Endothelial cell of umbilical vein (primary cell): ENCODE measurements at regions not wholly inside any gene's neighbourhood (a gene's known extent, or its start where the extent isn't known, plus 50 kb on each side); places are given as distances from the start of the nearest gene placed in this dataset.

Source experiments
- BruUV-seq: library from RNA; stranded (reverse); fragments of 400-500 nt; replicated peaks from 2 replicates; lab custom pipeline; 2021; lab: Mats Ljungman, UMichigan
- CTCF ChIA-PET: fragments of 300-600, 350-600 bp; sonication (Branson Sonifier 250); formaldehyde crosslinking; loops from one replicate; lab custom pipeline; 2021; ENCODE audit warnings: antibody characterized with exemption, inconsistent platforms; lab: Charles Lee
- POLR2A ChIA-PET: fragments of 300-600, 350-600 bp; sonication (Branson Sonifier 250); formaldehyde crosslinking; loops from one replicate; lab custom pipeline; 2021; ENCODE audit warnings: antibody characterized with exemption, inconsistent platforms; lab: Charles Lee
- DNase-seq: peaks from one replicate; pipeline ENCODE4 v3.0.0-alpha.2; 2011; ENCODE audit warnings: low read depth, low spot score
- FAIRE-seq: peaks from 2 replicates; lab custom pipeline; 2011; peaks lifted over from hg19 to GRCh38; lab: Jason Lieb, UNC
- H2AFZ ChIP-seq: 2 replicates; pipeline ENCODE4 v1.6.0; 2012; ENCODE audit warnings: low read depth, low read length, control low read depth, inconsistent platforms
- H3K27ac ChIP-seq: 2 replicates; pipeline ENCODE4 v1.5.1; 2011; ENCODE audit warnings: low read depth, mild to moderate bottlenecking, control low read depth, low read length, moderate library complexity; ENCODE audit not compliant: insufficient read depth
- H3K27me3 ChIP-seq, 2 experiments: 2 replicates each; pipeline versions ENCODE4 v1.6.0 to v1.6.1; 2011; ENCODE audit warnings: low read length in 2 of 2, mixed read lengths in 1 of 2; ENCODE audit not compliant: control insufficient read depth in 2 of 2, insufficient read depth in 2 of 2
- H3K36me3 ChIP-seq, 2 experiments: 2 replicates in 1 of 2; 3 replicates in 1 of 2; pipeline ENCODE4 v1.5.1; 2011; ENCODE audit warnings: low read length in 2 of 2, mild to moderate bottlenecking in 1 of 2, moderate library complexity in 1 of 2; ENCODE audit not compliant: control insufficient read depth in 2 of 2, insufficient read depth in 2 of 2; ENCODE audit errors: extremely low read depth in 1 of 2
- H3K4me1 ChIP-seq: 3 replicates; pipeline ENCODE4 v1.5.1; 2011; ENCODE audit warnings: mild to moderate bottlenecking, low read length; ENCODE audit not compliant: control insufficient read depth, insufficient read depth; ENCODE audit errors: extremely low read depth
- H3K4me2 ChIP-seq: 2 replicates; pipeline ENCODE4 v1.6.1; 2011; ENCODE audit warnings: low read length, control low read depth, mixed read lengths; ENCODE audit not compliant: insufficient read depth
- H3K4me3 ChIP-seq, 3 experiments: fragments of 200-600 bp in 1 of 3; sonication (generic), shearing (Covaris generic) in 1 of 3; replicated peaks in 1 of 3; 2 replicates each; pipeline ENCODE4 v1.5.1; 2011 to 2016; ENCODE audit warnings: control low read depth in 3 of 3, low read length in 3 of 3, mild to moderate bottlenecking in 2 of 3, inconsistent platforms in 1 of 3, low read depth in 1 of 3, moderate library complexity in 1 of 3; ENCODE audit not compliant: insufficient read depth in 1 of 3
- H3K79me2 ChIP-seq: 2 replicates; pipeline ENCODE4 v1.6.0; 2012; ENCODE audit warnings: low read length, inconsistent platforms; ENCODE audit not compliant: control insufficient read depth, insufficient read depth
- H3K9ac ChIP-seq: replicated peaks from 2 replicates; pipeline ENCODE3; 2011; ENCODE audit warnings: low read length, control low read depth; ENCODE audit not compliant: insufficient read depth; ENCODE audit errors: extremely low read depth
- H3K9me1 ChIP-seq: replicated peaks from 3 replicates; pipeline ENCODE4 v1.6.0; 2011; ENCODE audit warnings: mild to moderate bottlenecking, low read length; ENCODE audit not compliant: control insufficient read depth, insufficient read depth; ENCODE audit errors: extremely low read depth
- H3K9me3 ChIP-seq: replicated peaks from 2 replicates; pipeline ENCODE4 v1.5.1; 2012; ENCODE audit warnings: low read length, inconsistent platforms; ENCODE audit not compliant: control insufficient read depth, insufficient read depth
- H4K20me1 ChIP-seq: replicated peaks from 2 replicates; pipeline ENCODE3; 2011; ENCODE audit warnings: mild to moderate bottlenecking, low read length; ENCODE audit not compliant: control insufficient read depth, insufficient read depth; ENCODE audit errors: extremely low read depth
- EZH2 ChIP-seq: IDR thresholded peaks from 2 replicates; pipeline ENCODE4 v1.6.1; 2012; ENCODE audit warnings: borderline replicate concordance, low read depth, mild to moderate bottlenecking, moderate library complexity, low read length, inconsistent platforms; ENCODE audit not compliant: severe bottlenecking
- FOS ChIP-seq: IDR thresholded peaks from 2 replicates; pipeline ENCODE4 v1.6.1; 2011; ENCODE audit warnings: mild to moderate bottlenecking, low read length, moderate library complexity, borderline replicate concordance; ENCODE audit not compliant: insufficient read depth
- GATA2 ChIP-seq: IDR thresholded peaks from 2 replicates; pipeline ENCODE4 v1.7.0; 2011; ENCODE audit warnings: low read depth, mild to moderate bottlenecking, moderate library complexity, mixed read lengths, low read length; ENCODE audit not compliant: insufficient read length, insufficient read depth
- JUN ChIP-seq: IDR thresholded peaks from 2 replicates; pipeline ENCODE4 v1.6.1; 2011; ENCODE audit warnings: borderline replicate concordance, low read depth; ENCODE audit not compliant: insufficient read length, insufficient read depth
- MYC ChIP-seq: IDR thresholded peaks from one replicate; pipeline ENCODE4 v1.6.1; 2011; ENCODE audit warnings: mild to moderate bottlenecking, low read depth, low read length
- POLR2A ChIP-seq: IDR thresholded peaks from 2 replicates; pipeline ENCODE4 v1.6.1; 2012; ENCODE audit warnings: low read depth, mild to moderate bottlenecking, control low read depth, low read length
- POLR2AphosphoS5 ChIP-seq: IDR thresholded peaks from 2 replicates; pipeline ENCODE4 v1.6.1; 2012; ENCODE audit warnings: low read depth, mild to moderate bottlenecking, control low read depth, low read length, moderate library complexity; ENCODE audit not compliant: insufficient read depth
- dilution Hi-C: fragments of 300-500 bp; cut with MboI; formaldehyde crosslinking; loops from one replicate; pipeline ENCODE4 v1.15.0; 2019; ENCODE audit warnings: low sequenced_read_pairs; ENCODE audit not compliant: extremely low pct_ligation_motif_present
- intact Hi-C: fragments of 100-400 bp; cut with micrococcal nuclease; formaldehyde crosslinking; loops from one replicate; pipeline ENCODE4 v1.10.0; 2022
- TF ChIP-seq, protein P1 (sequence below): IDR thresholded peaks from 2 replicates; pipeline ENCODE4 v1.6.1; 2011; ENCODE audit not compliant: insufficient read depth, insufficient read length
- TF ChIP-seq, protein P2 (sequence below), 2 donors: IDR thresholded peaks; 1 replicate in 1 of 2; 2 replicates in 1 of 2; pipeline ENCODE4 v1.5.1; 2011; ENCODE audit warnings: low read length in 2 of 2, mild to moderate bottlenecking in 2 of 2, moderate library complexity in 2 of 2, control low read depth in 1 of 2, inconsistent platforms in 1 of 2, low read depth in 1 of 2; ENCODE audit not compliant: insufficient read depth in 1 of 2; ENCODE audit errors: extremely low read depth in 1 of 2

DNA sequence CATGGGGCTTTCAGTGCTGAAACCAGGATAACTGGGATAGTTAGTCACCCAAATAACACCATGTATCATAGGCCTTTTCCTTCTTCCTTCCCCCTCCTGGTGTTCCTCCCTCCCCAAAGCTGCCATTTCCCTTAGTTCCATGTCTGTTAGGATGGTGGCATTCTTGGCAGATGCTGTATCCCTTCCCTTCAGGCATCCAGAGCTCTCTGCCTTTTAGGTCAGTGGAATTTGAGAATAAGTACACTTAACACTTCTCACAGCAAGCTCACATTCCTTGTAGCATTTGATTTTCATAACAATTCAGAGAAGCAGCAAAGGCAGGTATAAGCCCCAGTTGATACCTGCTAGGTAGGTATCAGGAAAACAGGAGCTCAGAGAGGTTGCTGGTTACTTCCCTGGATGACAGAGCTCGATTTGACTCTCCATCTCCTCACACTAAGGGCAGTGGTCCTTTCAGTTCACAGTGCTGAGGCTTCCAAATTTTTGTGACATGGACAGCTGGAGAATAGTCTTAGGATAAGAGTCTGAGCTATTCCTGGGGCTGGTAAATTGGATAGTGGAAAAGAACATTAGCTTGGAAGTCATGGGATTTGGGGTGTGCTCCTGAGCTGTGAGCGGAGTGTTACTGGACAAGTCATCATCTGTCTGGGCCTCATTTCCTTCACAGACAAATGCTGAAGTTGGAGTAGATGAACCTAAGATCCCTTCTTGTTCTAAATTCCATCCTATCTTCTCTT lies 108.7 kb upstream of the RHOBTB1 start:
- no peaks in the 10 kb centered on the region for H3K9me1 ChIP-seq
- no peaks in the 10 kb centered on the region for H3K4me1 ChIP-seq
- intact Hi-C loops (no loop called here), dilution Hi-C loops (no loop called here)
- DNase-seq = no peak
- FAIRE-seq = no peak
- H4K20me1 ChIP-seq = no peaks in the 10 kb centered on the region
- no peak overlapping the region for H3K27ac ChIP-seq
- no peaks in the 10 kb centered on the region for H3K79me2 ChIP-seq
- H3K27me3 ChIP-seq = peaks cover 2 to 4% of the 10 kb centered on the region in 2 experiments
- H3K9me3 ChIP-seq = no peaks in the 10 kb centered on the region
- no TSS peak for BruUV-seq
- TF ChIP-seq, protein P1, sequence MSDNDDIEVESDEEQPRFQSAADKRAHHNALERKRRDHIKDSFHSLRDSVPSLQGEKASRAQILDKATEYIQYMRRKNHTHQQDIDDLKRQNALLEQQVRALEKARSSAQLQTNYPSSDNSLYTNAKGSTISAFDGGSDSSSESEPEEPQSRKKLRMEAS = no peak
- TF ChIP-seq MYC = no peak
- TF ChIP-seq EZH2 = no peak
- TF ChIP-seq, protein P2, sequence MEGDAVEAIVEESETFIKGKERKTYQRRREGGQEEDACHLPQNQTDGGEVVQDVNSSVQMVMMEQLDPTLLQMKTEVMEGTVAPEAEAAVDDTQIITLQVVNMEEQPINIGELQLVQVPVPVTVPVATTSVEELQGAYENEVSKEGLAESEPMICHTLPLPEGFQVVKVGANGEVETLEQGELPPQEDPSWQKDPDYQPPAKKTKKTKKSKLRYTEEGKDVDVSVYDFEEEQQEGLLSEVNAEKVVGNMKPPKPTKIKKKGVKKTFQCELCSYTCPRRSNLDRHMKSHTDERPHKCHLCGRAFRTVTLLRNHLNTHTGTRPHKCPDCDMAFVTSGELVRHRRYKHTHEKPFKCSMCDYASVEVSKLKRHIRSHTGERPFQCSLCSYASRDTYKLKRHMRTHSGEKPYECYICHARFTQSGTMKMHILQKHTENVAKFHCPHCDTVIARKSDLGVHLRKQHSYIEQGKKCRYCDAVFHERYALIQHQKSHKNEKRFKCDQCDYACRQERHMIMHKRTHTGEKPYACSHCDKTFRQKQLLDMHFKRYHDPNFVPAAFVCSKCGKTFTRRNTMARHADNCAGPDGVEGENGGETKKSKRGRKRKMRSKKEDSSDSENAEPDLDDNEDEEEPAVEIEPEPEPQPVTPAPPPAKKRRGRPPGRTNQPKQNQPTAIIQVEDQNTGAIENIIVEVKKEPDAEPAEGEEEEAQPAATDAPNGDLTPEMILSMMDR (IDR thresholded peaks at IDR 0.05; ENCODE audit: extremely low read depth in 1 of 2, insufficient read depth in 1 of 2, low read depth in 1 of 2, low read length in 2 of 2) = no peak
- POLR2A ChIA-PET = no interaction called here
- H2AFZ ChIP-seq = no peak overlapping the region
- H3K9ac ChIP-seq = no peak overlapping the region
- no peak overlapping the region for H3K4me3 ChIP-seq
- no peak overlapping the region for H3K4me2 ChIP-seq
- CTCF ChIA-PET = interaction anchor here (1.3 to 2.2 kb wide), 4 partner anchors 9 to 28 kb away, joined by 3 to 10 read pairs (median 4); no protein-coding TSS in a partner anchor
- H3K36me3 ChIP-seq = no peaks in the 10 kb centered on the region

DNA sequence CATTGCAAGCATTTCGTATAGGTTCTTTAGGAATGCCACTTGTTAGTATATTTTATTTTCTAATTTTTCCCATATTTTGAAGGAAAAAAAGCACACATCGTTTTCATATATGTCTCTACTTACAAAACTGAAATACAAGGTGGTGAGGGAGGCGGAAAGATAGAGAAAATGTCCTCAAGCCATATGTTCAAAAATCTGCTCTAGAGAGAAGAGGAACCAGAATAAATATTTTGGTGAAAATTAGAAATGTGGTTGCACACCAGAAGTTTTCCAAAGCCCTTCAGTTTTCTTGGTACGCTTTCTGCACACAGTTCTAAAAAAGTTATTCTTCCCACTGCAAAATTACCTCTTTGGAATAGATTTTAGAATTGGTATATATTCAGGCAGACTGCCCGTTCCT lies 107.4 kb upstream of the RHOBTB1 start:
- H3K9me1 ChIP-seq = no peaks in the 10 kb centered on the region
- no TSS peak for BruUV-seq
- H2AFZ ChIP-seq = no peak overlapping the region
- no peak overlapping the region for H3K9ac ChIP-seq
- dilution Hi-C loops = no loop called here
- no peak for DNase-seq
- ChIA-PET CTCF (no interaction called here), POLR2A (no interaction called here)
- no peak for FAIRE-seq
- H3K27me3 ChIP-seq = peaks cover 2 to 11% of the 10 kb centered on the region in 2 experiments
- H3K36me3 ChIP-seq = no peaks in the 10 kb centered on the region
- no peak for TF ChIP-seq MYC
- no peak for TF ChIP-seq GATA2
- no peak for TF ChIP-seq JUN
- TF ChIP-seq POLR2A = no peak
- TF ChIP-seq POLR2AphosphoS5 = no peak
- TF ChIP-seq, protein P2 (IDR thresholded peaks at IDR 0.05; ENCODE audit: extremely low read depth in 1 of 2, insufficient read depth in 1 of 2, low read depth in 1 of 2, low read length in 2 of 2) = no peak
- TF ChIP-seq FOS = no peak
- TF ChIP-seq, protein P1 = no peak
- no peak for TF ChIP-seq EZH2
- intact Hi-C loops = no loop called here
- no peaks in the 10 kb centered on the region for H3K79me2 ChIP-seq
- H3K9me3 ChIP-seq = no peaks in the 10 kb centered on the region
- H3K4me1 ChIP-seq = no peaks in the 10 kb centered on the region
- no peak overlapping the region for H3K27ac ChIP-seq
- H3K4me2 ChIP-seq = no peak overlapping the region
- no peak overlapping the region for H3K4me3 ChIP-seq
- H4K20me1 ChIP-seq = no peaks in the 10 kb centered on the region
